IPS DF 6.9 (cell line): ENCODE measurements at regions not wholly inside any gene's neighbourhood (a gene's known extent, or its start where the extent isn't known, plus 50 kb on each side); places are given as distances from the start of the nearest gene placed in this dataset.
A peak's percentile ranks its signal among the peaks of the same experiment; 100 is the strongest.

Experiments used
- DNase-seq: peaks from one replicate; pipeline ENCODE4 v3.0.0-alpha.2; 2013; ENCODE audit warnings: low read depth, low spot score
- H3K27ac ChIP-seq: one replicate; pipeline ENCODE4 v1.5.1; 2013; ENCODE audit warnings: low read length, control low read depth
- H3K27me3 ChIP-seq: 2 replicates; pipeline ENCODE4 v1.6.1; 2013; ENCODE audit warnings: mild to moderate bottlenecking, low read length; ENCODE audit not compliant: control insufficient read depth, insufficient read depth
- H3K36me3 ChIP-seq: 2 replicates; pipeline ENCODE4 v1.6.1; 2013; ENCODE audit warnings: low read length; ENCODE audit not compliant: control insufficient read depth, insufficient read depth
- H3K4me1 ChIP-seq: 2 replicates; pipeline ENCODE4 v1.6.1; 2013; ENCODE audit warnings: low read length; ENCODE audit not compliant: control insufficient read depth, insufficient read depth
- H3K4me3 ChIP-seq: 2 replicates; pipeline ENCODE4 v1.5.1; 2013; ENCODE audit warnings: mild to moderate bottlenecking, low read length
- H3K9me3 ChIP-seq: 2 replicates; pipeline ENCODE4 v1.6.1; 2013; ENCODE audit warnings: low read length, inconsistent platforms; ENCODE audit not compliant: control insufficient read depth, insufficient read depth
- WGBS: extraction: QIAGEN DNeasy Blood & Tissue Kit; methylation state at CpG from one replicate; pipeline ENCODE4 v1.1.7; 2013; ENCODE audit warnings: mixed read lengths, missing lambda C conversion rate; ENCODE audit not compliant: insufficient read length, insufficient coverage; 5-methylcytosine and 5-hydroxymethylcytosine counted together

DNA sequence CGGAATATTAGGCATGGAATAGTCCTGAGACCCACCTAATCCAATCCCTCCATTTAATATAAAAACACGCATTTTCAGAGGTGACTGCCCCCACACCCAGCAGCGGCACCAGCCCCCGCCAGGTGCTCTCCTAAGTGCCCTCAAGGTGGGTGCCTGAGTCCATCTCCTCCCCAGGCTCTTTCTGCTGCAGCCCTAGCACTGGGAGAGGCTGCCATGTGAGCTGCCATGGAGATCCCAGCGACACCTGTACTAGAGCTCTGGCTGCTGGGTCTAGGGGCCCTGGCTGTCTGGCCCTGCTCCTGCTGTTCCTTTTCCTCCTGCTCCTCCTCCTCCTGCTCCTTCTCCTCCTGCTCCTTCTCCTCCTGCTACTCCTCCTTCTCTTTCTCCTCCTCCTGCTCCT, 191.1 kb upstream of the BMPER start:
- WGBS = no CpG with 5 or more reads among the region's 5 CpGs
- Histone ChIP-seq H3K27ac (no peak overlapping the region), H3K4me1 (no peaks in the 10 kb centered on the region; the same call in 1 of the 2 replicates)

DNA sequence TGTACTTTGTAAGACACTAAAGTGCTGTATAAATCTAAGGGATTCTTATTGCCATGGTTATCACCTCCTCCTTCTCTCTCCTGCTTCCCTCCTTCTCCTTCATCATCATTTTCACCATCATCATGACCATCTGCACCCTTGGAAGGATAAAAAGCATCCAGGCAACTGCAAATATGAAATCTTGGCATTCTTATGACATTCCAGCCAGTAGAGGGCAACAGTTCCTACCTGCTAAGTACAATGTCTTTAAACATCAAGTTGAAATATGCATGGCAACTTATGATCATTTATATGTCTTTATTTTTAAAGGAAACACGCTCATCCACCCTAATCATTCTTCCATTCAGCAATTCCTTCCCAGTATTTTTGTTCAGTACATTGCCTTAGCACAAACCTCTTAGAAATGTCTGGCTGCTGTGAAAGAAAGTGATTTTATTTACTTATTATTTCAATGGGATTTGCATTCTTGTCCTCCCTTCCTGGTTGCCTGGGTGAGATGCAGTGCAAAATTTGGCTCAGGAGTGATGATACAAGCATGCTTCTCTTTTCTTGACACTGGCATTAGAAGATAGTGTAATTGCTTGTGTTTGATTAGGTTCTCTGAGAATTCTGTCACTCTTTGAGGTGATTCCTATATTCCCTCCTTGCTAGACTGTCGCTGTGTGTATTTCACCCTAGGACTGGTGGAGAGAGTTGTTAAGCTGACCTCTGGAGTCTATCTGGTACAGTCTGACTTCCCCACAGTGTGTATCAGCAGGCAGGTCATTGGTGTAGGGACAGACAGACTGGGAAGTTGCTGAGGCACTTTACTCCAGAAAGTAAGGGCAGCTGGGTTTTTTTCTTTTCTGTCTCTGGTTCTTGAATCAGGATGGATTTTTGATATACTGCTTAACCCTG, 188.5 kb upstream of the BMPER start:
- H3K27ac ChIP-seq = no peak overlapping the region
- no peaks in the 10 kb centered on the region; the same call in 1 of the 2 replicates for H3K4me1 ChIP-seq
- no CpG with 5 or more reads among the region's 2 CpGs for WGBS
- H3K9me3 ChIP-seq = no peaks in the 10 kb centered on the region
- H3K36me3 ChIP-seq = no peaks in the 10 kb centered on the region
- H3K27me3 ChIP-seq = no peaks in the 10 kb centered on the region
- DNase-seq = peak; percentile 33
- no peak overlapping the region for H3K4me3 ChIP-seq

More for the DNA sequence above, 191.1 kb upstream of the BMPER start:
- Histone ChIP-seq H3K9me3 (no peaks in the 10 kb centered on the region), H3K4me3 (no peak overlapping the region), H3K27me3 (no peaks in the 10 kb centered on the region), H3K36me3 (no peaks in the 10 kb centered on the region)
- DNase-seq = no peak

DNA sequence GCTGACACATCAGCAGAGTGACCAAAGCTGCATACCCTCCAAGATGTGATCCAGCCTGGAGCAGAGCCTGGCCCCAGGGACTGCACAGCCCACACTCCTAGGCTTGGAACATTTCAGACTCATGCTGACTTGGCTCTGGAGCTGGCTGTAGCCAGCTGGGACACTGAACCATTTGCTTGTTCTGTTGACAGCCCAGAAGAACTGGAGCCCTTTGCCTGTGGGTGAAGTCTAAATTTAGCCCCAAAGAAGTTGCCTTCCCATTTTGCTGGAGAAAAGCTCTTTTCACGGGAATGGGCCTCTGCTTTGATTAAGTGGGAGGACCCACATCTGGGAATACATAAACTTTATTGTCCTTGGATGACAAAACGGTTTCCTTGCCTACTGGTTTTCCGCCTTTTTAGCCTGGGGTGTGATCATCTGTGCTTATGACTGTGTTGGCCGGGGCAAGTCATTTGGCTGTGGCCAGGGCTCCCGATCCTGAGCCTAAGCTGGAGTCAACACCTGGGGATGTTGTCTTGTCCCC, 186.2 kb upstream of the BMPER start:
- no CpG with 5 or more reads among the region's 5 CpGs for WGBS

DNA sequence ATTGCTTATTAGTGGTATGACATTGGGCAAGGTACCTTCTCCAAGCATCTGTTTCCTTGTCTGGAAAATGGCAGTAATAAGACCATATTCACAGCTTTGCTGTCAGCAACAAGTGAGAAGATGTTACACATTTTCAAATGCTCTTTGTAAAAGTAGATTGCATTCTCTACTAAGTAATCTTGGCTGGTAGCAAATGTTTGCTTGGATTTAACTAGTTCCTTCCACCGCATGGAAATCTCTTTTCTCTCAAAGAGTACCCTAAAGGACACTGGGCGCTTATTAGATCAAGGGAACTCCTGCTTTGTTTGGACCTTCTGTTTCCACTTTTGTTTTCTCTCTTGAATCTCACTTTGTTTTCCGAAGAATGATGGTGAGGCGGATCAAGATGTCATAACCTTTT, 185.2 kb upstream of the BMPER start:
- H3K4me3 ChIP-seq = no peak overlapping the region
- WGBS = no CpG with 5 or more reads among the region's 4 CpGs
- no peak for DNase-seq

More for the DNA sequence above, 186.2 kb upstream of the BMPER start:
- Histone ChIP-seq H3K9me3 (no peaks in the 10 kb centered on the region), H3K36me3 (no peaks in the 10 kb centered on the region), H3K4me1 (no peaks in the 10 kb centered on the region; the same call in 1 of the 2 replicates), H3K4me3 (no peak overlapping the region), H3K27me3 (no peaks in the 10 kb centered on the region), H3K27ac (no peak overlapping the region)
- DNase-seq = no peak

DNA sequence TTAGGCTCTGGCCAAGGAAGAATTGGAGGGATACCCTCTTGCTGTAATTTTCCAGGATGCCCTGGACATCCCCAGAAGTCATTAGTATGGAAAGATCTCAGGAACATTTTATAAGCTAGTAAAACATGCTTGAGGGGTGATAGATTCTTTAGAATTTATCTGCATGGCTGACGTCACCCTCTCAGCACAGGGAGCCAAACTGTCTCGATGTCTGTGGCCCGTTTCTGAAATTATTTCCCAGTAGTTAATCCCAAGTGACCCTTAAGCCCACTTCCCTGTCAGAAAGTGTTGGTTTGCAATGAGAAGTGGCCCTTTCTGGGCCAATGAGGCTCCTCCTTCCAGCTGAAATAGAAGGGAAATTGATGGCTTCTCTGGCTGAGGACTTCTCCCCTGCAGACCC, 184.5 kb upstream of the BMPER start:
- Histone ChIP-seq H3K4me1 (no peaks in the 10 kb centered on the region; the same call in 1 of the 2 replicates), H3K36me3 (no peaks in the 10 kb centered on the region), H3K4me3 (no peak overlapping the region), H3K27ac (no peak overlapping the region), H3K27me3 (no peaks in the 10 kb centered on the region), H3K9me3 (no peaks in the 10 kb centered on the region)
- no peak for DNase-seq
- no CpG with 5 or more reads among the region's 3 CpGs for WGBS

More for the DNA sequence above, 185.2 kb upstream of the BMPER start:
- Histone ChIP-seq H3K27ac (no peak overlapping the region), H3K9me3 (no peaks in the 10 kb centered on the region), H3K27me3 (no peaks in the 10 kb centered on the region), H3K36me3 (no peaks in the 10 kb centered on the region), H3K4me1 (no peaks in the 10 kb centered on the region; the same call in 1 of the 2 replicates)

DNA sequence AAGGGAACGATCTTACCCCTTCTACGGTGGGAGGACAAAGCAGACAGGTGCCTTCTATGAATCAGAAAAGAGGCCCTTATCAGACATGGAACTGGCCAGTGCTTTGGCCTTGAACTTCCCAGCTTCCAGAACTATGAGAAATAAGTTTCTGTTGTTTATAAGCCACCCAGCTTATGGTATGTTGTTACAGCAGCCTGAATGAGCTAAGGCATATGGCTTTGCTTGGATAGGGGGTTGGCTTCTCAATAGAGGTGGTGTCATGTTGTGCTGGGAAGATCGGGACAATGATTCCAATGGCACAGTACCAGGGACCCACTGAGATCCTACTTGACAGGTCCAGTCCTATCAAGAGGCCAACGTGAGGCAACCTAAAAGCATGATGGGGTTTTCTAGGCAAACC, 183.4 kb upstream of the BMPER start:
- no peaks in the 10 kb centered on the region for H3K9me3 ChIP-seq
- no peak overlapping the region for H3K27ac ChIP-seq
- no peak overlapping the region for H3K4me3 ChIP-seq
- H3K27me3 ChIP-seq = no peaks in the 10 kb centered on the region
- peaks cover 2% of the 10 kb centered on the region for H3K4me1 ChIP-seq
- WGBS = no CpG with 5 or more reads among the region's 4 CpGs
- DNase-seq = no peak
- H3K36me3 ChIP-seq = no peaks in the 10 kb centered on the region

DNA sequence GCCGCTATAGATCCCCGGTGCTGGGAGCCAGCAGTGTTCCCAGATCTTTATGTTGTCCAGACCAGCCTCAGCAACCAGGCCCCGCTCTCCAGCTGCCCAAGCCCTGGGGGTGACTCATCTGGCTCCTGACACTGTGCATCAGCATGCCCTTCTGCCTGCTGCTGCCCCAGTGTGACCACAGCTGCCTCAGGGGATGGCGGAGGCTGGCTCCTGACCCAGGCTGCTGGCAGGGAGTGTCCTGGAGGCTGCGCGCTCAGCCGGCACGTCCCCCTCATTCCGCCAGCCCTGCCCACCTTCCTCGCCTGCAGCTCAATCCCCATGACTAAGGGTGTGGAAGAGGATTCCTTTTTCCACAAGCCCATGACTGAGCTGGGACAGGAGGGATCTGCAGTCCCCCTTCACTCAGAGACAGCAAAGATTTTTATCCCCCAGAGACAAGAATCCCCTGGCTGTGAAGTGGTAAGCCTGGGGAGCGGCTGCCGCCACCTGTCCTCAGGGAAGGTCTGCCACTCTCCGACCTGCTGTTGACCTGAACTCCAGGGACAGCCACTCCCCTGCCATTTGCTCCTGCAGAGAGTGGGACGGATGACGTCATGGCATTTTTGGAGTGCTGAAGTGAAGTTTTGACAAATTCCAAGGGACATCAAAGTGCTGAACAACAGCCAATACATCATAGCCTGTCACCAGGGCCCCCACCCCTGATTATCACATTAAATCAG, 182.8 kb upstream of the BMPER start:
- Histone ChIP-seq H3K27ac (no peak overlapping the region), H3K4me3 (no peak overlapping the region), H3K4me1 (peaks cover 6% of the 10 kb centered on the region), H3K9me3 (no peaks in the 10 kb centered on the region), H3K27me3 (no peaks in the 10 kb centered on the region), H3K36me3 (no peaks in the 10 kb centered on the region)
- no peak for DNase-seq
- WGBS = no CpG with 5 or more reads among the region's 15 CpGs

DNA sequence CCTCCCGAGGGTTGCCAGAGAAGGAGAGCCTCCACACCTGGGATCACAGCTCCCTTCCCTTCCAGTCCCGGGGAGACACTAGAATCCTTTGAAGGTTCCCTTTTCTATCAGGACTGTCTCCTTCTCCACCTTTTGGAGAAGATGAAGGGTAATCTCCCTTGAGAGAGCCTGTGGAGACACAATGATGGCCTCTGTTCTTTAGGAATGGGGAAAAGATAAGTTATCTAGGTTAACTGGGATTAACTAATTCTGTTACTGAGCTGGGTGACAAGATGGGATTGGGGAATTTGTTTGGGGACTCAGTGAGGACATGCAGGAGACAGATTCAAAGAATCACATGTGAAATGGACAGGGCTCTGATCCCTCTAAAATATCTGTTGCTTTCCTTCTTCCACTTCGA, 181.1 kb upstream of the BMPER start:
- H3K27ac ChIP-seq = no peak overlapping the region
- H3K36me3 ChIP-seq = no peaks in the 10 kb centered on the region
- peaks cover 6% of the 10 kb centered on the region; the same call in 1 of the 2 replicates for H3K4me1 ChIP-seq
- H3K4me3 ChIP-seq = no peak overlapping the region
- no peaks in the 10 kb centered on the region for H3K27me3 ChIP-seq
- no CpG with 5 or more reads among the region's 3 CpGs for WGBS
- DNase-seq = no peak
- H3K9me3 ChIP-seq = no peaks in the 10 kb centered on the region

DNA sequence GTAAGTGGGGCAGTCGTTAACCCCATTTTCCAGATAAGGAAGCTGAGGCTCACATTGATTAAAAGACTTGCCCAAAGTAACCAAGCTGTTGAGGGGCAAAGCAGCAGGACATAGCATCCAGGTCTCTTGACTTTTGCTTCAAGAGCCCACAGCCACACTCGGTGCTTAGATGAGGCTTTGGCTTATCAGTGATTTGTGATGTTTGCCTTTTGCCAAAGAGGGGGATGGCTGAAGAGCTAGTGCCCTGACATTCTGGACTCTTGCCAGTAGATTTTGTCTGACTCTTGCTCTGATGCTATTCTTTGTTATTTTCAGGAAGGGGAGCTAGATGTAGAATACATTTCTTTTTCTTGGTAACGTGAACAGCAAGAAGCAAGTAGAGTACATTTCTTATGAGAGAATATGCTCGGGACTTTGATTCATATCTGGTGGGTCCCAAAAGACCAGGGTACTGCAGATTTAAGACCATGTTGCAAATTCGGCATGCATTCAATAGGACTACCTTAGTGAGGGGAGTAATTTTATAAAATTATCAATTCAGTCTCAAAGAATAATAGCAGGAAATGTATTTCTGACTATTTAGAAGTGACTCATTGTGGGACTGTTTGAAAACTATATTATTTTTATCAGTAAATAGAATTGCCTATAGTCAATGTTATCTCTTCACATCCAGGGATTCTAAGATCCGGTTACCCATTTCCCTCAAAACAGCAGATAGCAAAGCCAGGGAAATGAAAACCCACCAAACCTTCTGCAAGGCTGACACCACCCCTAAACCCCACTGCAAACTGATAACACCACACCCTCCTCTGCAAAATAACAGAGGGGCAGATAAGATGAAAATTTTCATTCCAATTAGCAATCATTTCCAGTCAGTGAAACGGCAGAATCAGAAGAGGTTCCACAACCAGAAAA, 180.0 kb upstream of the BMPER start:
- Histone ChIP-seq H3K36me3 (no peaks in the 10 kb centered on the region), H3K4me3 (no peak overlapping the region), H3K27ac (no peak overlapping the region), H3K9me3 (no peaks in the 10 kb centered on the region), H3K4me1 (peaks cover 6% of the 10 kb centered on the region; the same call in 1 of the 2 replicates), H3K27me3 (no peaks in the 10 kb centered on the region)
- no peak for DNase-seq
- no CpG with 5 or more reads among the region's 7 CpGs for WGBS
